Ammon's horn (tissue), 1 donor: ENCODE measurements at regions not wholly inside any gene's neighbourhood (a gene's known extent, or its start where the extent isn't known, plus 50 kb on each side); places are given as distances from the start of the nearest gene placed in this dataset.
A peak's percentile ranks its signal among the peaks of the same experiment; 100 is the strongest.
"Not testable (repeated sequence)": the region's sequence is repeated elsewhere in the genome, so short reads cannot be mapped to it uniquely, and the experiment has no call there.

Experiments
- DNase-seq: peaks from one replicate; pipeline ENCODE4 v3.0.0-alpha.2; 2016; ENCODE audit warnings: low spot score

GRCh38 chr18:56316727-56317126 is 321.7 kb downstream of the TXNL1 start:
- no peak for DNase-seq

GRCh38 chr18:56315363-56315762 is 323.0 kb downstream of the TXNL1 start:
- no peak for DNase-seq

- DNase-seq: peak; percentile 50
These were observed 324.0 kb downstream of the TXNL1 start for GRCh38 chr18:56314396-56314795.

- DNase-seq: no peak
These were observed 325.6 kb downstream of the TXNL1 start for GRCh38 chr18:56312551-56313335.

- no peak for DNase-seq
These were observed 329.3 kb downstream of the TXNL1 start for GRCh38 chr18:56309104-56309503.

GRCh38 chr18:56307354-56308170 is 330.8 kb downstream of the TXNL1 start:
- DNase-seq: no peak

GRCh38 chr18:56306797-56307196 is 331.6 kb downstream of the TXNL1 start:
- DNase-seq: no peak

- no peak for DNase-seq
These were observed 332.8 kb downstream of the TXNL1 start for GRCh38 chr18:56305583-56305982.

- no peak for DNase-seq
These were observed 336.2 kb downstream of the TXNL1 start for GRCh38 chr18:56302156-56302555.

- no peak for DNase-seq
These were observed 338.7 kb downstream of the TXNL1 start for GRCh38 chr18:56299740-56300139.

- no peak for DNase-seq
These were observed 339.5 kb downstream of the TXNL1 start for GRCh38 chr18:56298935-56299334.

- no peak for DNase-seq
These were observed 342.0 kb downstream of the TXNL1 start for GRCh38 chr18:56296381-56296780.

GRCh38 chr18:56294484-56295183 is 343.8 kb downstream of the TXNL1 start:
- DNase-seq: no peak

GRCh38 chr18:56291294-56291693 is 347.1 kb downstream of the TXNL1 start:
- no peak for DNase-seq

- DNase-seq: no peak
These were observed 349.0 kb downstream of the TXNL1 start for GRCh38 chr18:56289381-56289780.

GRCh38 chr18:56286775-56287325 is 351.5 kb downstream of the TXNL1 start:
- peak; percentile 41 for DNase-seq

GRCh38 chr18:56285387-56286065 is 352.9 kb downstream of the TXNL1 start:
- DNase-seq: no peak

GRCh38 chr18:56284319-56284718 is 354.1 kb downstream of the TXNL1 start:
- DNase-seq: no peak

- no peak for DNase-seq
These were observed 355.1 kb downstream of the TXNL1 start for GRCh38 chr18:56283316-56283715.

- no peak for DNase-seq
These were observed 355.9 kb downstream of the TXNL1 start for GRCh38 chr18:56282234-56283104.

GRCh38 chr18:56279816-56280215 is 358.6 kb downstream of the TXNL1 start:
- not testable (repeated sequence) for DNase-seq
